ENCODE measurements at regions not wholly inside any gene's neighbourhood (a gene's known extent, or its start where the extent isn't known, plus 50 kb on each side); places are given as distances from the start of the nearest gene placed in this dataset.

- no peak overlapping the region for H3K4me3 ChIP-seq (ENCODE audit: low read length)
- no peaks in the 10 kb centered on the region for H3K36me3 ChIP-seq (replicated peaks; ENCODE audit: low read depth, low read length)
- no peak overlapping the region for H3K4me2 ChIP-seq (ENCODE audit: low read length)
- H3K9me3 ChIP-seq (ENCODE audit: insufficient read depth, low read length) = peaks cover 15% of the 10 kb centered on the region; the same call in 1 of the 2 replicates
- H2AFZ ChIP-seq (ENCODE audit: low read depth, low read length) = no peak overlapping the region
- no peaks in the 10 kb centered on the region for H3K79me2 ChIP-seq (ENCODE audit: low read length)
- H3K27me3 ChIP-seq (ENCODE audit: low read depth, low read length) = no peaks in the 10 kb centered on the region
- H3K4me1 ChIP-seq (ENCODE audit: low read length) = no peaks in the 10 kb centered on the region
- TF ChIP-seq CTCF (IDR thresholded peaks at IDR 0.05; ENCODE audit: low read depth, low read length) = no peak
- TF ChIP-seq EZH2phosphoT487 (IDR thresholded peaks at IDR 0.05; ENCODE audit: low read depth) = no peak
- H3K27ac ChIP-seq (ENCODE audit: low read length) = no peak overlapping the region
- H3K9ac ChIP-seq (ENCODE audit: low read length) = no peak overlapping the region
- H4K20me1 ChIP-seq (ENCODE audit: insufficient read depth, low read length) = no peaks in the 10 kb centered on the region
These were observed 96.3 kb upstream of the ZNF469 start for GRCh38 chr16:88286301-88286923.

DNA sequence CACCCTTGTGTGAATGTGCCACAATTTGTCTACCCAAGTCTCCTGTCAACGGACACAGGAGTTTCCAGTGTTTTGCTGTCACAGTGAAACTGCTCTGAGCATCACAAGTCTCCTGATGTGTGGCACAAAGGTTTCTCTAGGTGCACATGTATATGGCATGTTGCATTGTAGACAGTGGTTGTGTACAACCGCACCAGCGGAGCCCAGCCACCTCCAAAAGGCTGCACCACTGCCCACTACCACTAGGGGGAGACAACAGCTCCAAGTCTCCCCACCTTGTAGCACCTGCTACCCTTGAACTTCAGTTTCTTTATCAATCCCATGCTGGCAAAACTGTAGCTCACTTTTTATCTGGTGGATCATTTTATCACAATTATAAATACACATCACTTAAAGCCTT is 95.5 kb upstream of the ZNF469 start:
- Histone ChIP-seq H3K9me3 (ENCODE audit: insufficient read depth, low read length) (peaks cover 15% of the 10 kb centered on the region; the same call in 1 of the 2 replicates), H3K79me2 (ENCODE audit: low read length) (no peaks in the 10 kb centered on the region), H2AFZ (ENCODE audit: low read depth, low read length) (no peak overlapping the region), H3K27ac (ENCODE audit: low read length) (no peak overlapping the region), H3K4me1 (ENCODE audit: low read length) (no peaks in the 10 kb centered on the region), H4K20me1 (ENCODE audit: insufficient read depth, low read length) (no peaks in the 10 kb centered on the region), H3K4me2 (ENCODE audit: low read length) (no peak overlapping the region), H3K4me3 (ENCODE audit: low read length) (no peak overlapping the region), H3K36me3 (replicated peaks; ENCODE audit: low read depth, low read length) (no peaks in the 10 kb centered on the region), H3K27me3 (ENCODE audit: low read depth, low read length) (no peaks in the 10 kb centered on the region), H3K9ac (ENCODE audit: low read length) (no peak overlapping the region)
- peak; percentile 45 for TF ChIP-seq CTCF (IDR thresholded peaks at IDR 0.05; ENCODE audit: low read depth, low read length)
- TF ChIP-seq EZH2phosphoT487 (IDR thresholded peaks at IDR 0.05; ENCODE audit: low read depth) = no peak

DNA sequence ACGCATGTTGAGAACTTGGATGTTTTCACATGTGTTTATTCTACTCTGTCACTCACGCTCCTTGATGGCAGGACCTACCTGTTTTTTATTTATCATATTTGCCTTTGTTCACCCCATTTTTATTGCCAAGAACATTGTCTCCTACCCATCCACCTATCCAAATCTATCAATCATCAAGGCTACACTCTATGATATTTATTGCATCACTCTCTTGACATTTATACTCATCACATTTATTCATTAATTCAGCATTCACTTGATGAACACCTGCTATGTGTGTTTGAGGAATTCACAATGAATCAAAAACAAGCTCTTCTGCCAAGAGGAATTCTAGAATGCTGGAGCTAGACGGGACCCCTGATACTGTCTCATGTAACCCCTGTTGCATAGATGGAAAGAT is 94.5 kb upstream of the ZNF469 start:
- Histone ChIP-seq H3K9me3 (ENCODE audit: insufficient read depth, low read length) (peaks cover 15% of the 10 kb centered on the region; the same call in 1 of the 2 replicates), H3K27me3 (ENCODE audit: low read depth, low read length) (no peaks in the 10 kb centered on the region), H3K79me2 (ENCODE audit: low read length) (no peaks in the 10 kb centered on the region), H2AFZ (ENCODE audit: low read depth, low read length) (no peak overlapping the region), H3K9ac (ENCODE audit: low read length) (no peak overlapping the region), H4K20me1 (ENCODE audit: insufficient read depth, low read length) (no peaks in the 10 kb centered on the region), H3K36me3 (replicated peaks; ENCODE audit: low read depth, low read length) (no peaks in the 10 kb centered on the region), H3K4me3 (ENCODE audit: low read length) (no peak overlapping the region), H3K4me2 (ENCODE audit: low read length) (no peak overlapping the region), H3K27ac (ENCODE audit: low read length) (no peak overlapping the region), H3K4me1 (ENCODE audit: low read length) (no peaks in the 10 kb centered on the region)
- no peak for TF ChIP-seq EZH2phosphoT487 (IDR thresholded peaks at IDR 0.05; ENCODE audit: low read depth)

GRCh38 chr16:88289001-88289400 is 93.8 kb upstream of the ZNF469 start:
- Histone ChIP-seq H3K9ac (ENCODE audit: low read length) (no peak overlapping the region), H2AFZ (ENCODE audit: low read depth, low read length) (no peak overlapping the region), H3K27ac (ENCODE audit: low read length) (no peak overlapping the region), H3K9me3 (ENCODE audit: insufficient read depth, low read length) (peaks cover 15% of the 10 kb centered on the region; the same call in 1 of the 2 replicates), H3K4me2 (ENCODE audit: low read length) (no peak overlapping the region), H4K20me1 (ENCODE audit: insufficient read depth, low read length) (no peaks in the 10 kb centered on the region), H3K4me3 (ENCODE audit: low read length) (no peak overlapping the region), H3K79me2 (ENCODE audit: low read length) (no peaks in the 10 kb centered on the region), H3K4me1 (ENCODE audit: low read length) (no peaks in the 10 kb centered on the region), H3K36me3 (replicated peaks; ENCODE audit: low read depth, low read length) (no peaks in the 10 kb centered on the region), H3K27me3 (ENCODE audit: low read depth, low read length) (no peaks in the 10 kb centered on the region)
- TF ChIP-seq CTCF (IDR thresholded peaks at IDR 0.05; ENCODE audit: low read depth, low read length) (no peak), EZH2phosphoT487 (IDR thresholded peaks at IDR 0.05; ENCODE audit: low read depth) (no peak)
